ENCODE measurements at regions not wholly inside any gene's neighbourhood (a gene's known extent, or its start where the extent isn't known, plus 50 kb on each side); places are given as distances from the start of the nearest gene placed in this dataset.
"Not testable (repeated sequence)": the region's sequence is repeated elsewhere in the genome, so short reads cannot be mapped to it uniquely, and the experiment has no call there.

DNA sequence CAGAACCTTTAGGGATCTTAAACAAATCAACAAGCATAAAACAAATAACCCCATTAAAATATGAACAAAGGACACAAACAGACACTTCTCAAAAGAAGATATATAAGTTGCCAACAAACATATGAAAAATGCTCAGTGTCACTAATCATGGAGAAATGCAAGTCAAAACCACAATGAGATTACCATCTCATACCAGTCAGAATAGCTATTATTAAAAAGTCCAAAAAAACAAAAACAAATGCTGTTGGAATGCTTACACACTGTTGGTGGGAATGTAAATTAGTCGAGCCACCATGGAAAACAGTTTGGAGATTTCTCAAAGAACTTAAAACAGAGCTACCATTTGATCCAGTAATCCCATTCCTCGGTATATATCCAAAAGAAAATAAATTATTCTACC, 423.6 kb downstream of the OTOL1 start:
- peak; percentile 32 for DNase-seq (ENCODE audit: low read depth)

DNA sequence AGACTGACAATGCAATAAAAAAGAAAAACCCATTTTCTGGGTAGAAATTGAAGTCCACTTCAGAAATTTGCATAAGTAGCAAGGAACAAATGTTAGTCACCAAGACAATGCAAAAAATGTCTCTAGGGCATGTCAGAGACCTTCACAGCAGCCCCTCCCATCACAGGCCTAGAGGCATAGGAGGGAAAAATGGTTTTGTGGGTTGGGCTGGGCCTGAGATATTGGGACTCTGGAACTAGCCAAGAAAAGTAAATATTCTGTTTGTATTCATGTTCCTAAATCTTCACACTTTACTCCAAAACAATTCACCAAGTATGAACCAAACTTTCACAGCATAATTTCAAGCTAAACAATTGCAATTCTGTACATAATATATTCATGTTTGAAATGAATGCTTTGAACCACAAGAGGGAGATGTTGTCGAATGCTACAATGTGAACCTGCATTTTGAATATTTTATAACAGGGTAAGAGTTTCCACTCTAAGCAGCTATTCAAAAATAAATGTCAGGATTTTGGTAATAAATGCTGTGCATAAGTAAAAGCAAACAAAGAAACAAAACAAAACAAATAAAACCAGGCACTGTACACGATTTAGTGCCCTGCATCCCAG, 429.2 kb downstream of the OTOL1 start:
- DNase-seq (ENCODE audit: low read depth): no peak

DNA sequence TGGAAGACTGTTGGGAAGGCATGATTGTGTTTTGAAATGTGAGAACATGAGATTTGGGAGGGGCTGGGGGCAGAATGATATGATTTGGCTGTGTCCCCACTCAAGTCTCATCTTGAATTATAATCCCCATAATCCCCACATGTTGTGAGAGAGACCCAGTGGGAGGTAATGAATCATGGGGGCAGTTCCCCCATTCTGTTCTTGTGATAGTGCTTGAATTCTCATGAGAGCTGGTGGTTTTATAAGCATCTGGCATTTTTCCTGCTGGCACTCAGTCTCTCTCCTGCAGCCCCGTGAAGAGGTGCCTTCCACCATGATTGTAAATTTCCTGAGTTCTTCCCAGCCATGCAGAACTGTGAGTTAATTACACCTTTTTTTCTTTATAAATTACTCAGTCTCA, 430.5 kb downstream of the OTOL1 start:
- no peak for DNase-seq (ENCODE audit: low read depth)

DNA sequence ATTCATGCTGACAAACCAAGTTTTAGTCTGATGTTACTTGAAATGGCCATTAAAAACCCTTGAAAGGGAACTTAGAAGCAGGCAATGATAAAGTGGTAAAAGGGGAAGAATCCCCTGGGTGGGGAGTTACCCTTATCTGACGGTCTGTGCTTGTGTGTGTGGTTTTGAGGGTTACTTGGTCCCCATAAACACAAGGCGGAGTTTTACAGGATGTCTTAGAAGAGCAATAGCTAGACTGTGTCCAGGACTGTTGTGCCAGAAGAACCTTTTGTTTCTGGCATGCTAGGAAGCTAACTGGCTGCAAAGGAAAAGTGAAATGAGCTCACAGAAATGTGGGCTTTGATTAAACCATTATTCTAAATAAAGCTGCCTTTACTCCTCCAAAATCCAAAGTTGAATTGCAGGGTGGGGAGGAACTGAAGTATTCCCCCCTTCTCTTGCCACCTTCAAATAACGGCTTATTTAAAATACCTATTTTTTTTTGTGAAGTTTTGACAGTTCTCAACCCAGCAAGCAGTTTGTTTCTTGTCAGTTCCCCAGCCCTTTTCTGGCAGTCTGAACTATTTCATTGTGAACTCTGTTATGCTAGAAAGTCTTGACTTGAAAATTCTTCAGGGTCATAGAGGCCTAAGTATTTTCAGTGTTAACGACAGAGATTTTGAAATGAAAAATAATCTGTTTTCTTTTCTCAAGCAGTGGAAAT, 443.5 kb downstream of the OTOL1 start:
- no peak for DNase-seq (ENCODE audit: low read depth)

DNA sequence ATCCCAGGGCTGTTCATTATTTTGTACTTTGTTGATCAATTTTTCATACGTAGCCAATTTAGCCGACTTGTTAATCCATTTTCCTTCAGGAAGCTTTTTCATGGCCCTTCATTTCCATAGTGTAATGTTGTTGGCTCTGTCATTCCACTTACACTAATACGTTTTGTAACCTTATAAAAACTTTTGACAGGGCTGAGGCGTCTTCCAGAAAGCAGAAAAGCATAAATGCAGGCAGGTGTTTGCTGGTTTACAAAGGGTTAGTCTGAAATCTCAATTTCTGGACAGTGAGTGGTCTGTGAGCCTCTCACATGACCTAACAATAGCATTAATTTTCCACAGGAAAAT, 444.0 kb downstream of the OTOL1 start:
- DNase-seq (ENCODE audit: low read depth): no peak

DNA sequence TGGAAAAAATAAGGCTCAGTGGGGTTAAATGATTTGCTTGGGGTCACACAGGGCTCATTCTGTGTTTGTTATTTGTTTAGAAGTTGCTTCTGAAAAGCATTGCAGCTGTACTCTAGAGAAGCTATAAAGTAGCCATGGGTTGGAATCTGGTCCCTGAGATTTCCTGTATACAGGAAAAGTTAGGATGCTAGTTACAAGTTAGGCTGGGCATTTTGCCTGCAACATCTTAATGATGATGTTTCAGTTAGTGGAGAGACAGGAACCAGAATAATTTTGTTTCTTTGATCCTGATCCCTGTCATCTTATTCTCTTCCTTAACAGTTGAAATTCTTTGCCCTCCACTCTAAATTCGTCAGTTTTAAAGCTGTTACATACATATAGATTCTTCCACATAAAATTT, 445.3 kb downstream of the OTOL1 start:
- DNase-seq (ENCODE audit: low read depth): no peak

DNA sequence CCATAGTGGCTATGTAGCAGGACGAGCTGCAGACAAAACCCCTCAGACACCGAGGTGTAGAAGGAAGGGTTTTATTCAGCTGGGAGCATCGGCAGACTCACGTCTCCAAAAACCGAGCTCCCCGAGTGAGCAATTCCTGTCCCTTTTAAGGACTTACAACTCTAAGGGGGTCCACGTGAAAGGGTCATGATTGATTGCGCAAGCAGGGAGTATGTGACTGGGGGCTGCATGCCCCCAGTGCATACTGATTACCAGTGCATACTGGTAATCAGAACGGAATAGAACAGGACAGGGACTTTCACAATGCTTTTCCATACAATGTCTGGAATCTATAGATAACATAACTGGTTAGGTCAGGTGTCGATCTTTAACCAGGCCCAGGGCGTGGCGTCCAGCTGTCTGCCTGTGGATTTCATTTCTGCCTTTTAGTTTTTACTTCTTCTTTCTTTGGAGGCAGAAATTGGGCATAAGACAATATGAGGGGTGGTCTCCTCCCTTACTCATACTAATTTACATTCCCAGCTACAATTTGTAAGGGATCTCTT, 447.3 kb downstream of the OTOL1 start:
- not testable (repeated sequence) for DNase-seq (ENCODE audit: low read depth)

DNA sequence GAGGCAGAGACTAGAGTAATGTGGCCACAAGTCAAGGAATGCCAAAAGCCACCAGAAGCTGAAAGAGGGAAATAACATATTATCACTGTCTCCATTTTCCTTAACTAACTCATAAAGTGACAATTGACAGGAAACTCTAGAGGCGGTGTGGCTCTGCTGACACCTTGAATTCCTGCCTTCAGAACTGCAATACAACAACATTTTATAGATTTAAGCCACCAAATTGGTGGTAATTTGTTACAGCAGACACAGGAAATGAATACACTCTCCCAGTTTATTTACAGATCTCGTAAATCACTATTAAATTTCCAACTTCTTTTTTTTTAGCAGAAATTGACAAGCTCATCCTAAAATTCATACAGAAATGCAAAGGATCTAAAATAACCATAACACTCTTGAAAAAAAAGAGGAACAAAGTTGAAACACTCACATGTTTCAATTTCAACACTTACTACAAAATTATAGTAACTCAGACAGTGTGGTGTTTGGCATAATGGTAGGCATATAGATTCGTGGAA, 449.9 kb downstream of the OTOL1 start:
- DNase-seq (ENCODE audit: low read depth): no peak

DNA sequence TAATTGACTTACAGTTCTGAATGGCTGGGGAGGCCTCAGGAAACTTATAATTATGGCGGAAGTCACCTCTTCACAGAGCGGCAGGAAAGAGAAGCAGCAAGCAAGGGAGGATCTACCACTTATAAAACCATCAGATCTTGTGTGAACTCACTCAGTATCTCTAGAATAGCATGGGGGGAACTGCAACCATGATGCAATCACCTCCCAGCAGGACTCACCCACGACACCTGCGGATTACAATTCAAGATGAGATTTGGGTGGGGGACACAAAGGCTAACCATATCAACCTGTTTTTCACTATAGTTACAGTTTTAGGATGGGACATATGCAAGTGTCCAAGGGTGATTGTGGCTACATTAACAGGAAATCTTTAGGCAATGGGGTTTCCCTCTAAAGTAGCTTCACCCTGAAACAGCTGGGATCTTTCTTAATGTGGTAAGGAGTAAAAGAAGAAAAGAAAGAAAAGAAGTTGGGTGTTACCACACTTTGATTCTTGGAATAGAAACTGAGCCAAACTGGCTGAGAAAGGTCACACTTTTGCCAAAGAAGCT, 453.8 kb downstream of the OTOL1 start:
- DNase-seq (ENCODE audit: low read depth): no peak

DNA sequence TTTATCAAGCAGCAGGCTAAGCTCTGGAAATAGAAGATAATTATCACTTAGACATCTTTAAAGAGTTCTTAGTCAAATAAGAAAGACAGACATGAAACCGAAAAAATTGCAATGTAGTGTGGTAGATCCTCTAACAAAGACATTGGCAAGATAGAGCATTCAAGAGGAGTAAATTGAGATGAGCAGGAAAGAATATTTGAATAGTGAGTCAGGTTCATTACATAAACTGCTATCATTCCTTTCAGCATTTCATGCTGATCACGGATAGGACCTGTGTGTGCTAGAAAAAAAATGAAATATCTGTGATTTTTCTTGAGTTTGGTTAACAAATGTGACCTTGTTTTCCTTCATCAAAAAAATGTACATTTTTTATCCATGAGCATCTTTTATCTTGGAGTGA, 460.9 kb downstream of the OTOL1 start:
- peak; percentile 10 for DNase-seq (ENCODE audit: low read depth)

DNA sequence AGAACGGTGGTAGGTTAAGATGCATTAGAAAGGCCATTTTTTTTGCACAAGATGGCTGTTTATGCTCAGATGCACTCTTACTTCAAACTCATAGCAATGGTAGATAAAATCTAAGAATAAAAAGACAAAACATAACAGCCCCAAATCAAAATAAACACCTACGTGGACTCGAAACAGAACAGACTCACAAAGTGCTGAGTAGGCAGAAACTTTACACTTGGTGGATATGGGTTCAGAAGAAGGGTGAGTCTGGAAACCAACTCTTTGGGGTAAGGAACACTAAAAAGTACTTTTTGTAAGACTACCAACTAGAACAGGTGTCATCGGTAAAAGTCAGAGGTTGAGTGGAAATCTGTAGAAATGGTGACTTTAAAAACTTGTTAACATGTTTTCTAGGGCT, 468.2 kb downstream of the OTOL1 start:
- no peak for DNase-seq (ENCODE audit: low read depth)

DNA sequence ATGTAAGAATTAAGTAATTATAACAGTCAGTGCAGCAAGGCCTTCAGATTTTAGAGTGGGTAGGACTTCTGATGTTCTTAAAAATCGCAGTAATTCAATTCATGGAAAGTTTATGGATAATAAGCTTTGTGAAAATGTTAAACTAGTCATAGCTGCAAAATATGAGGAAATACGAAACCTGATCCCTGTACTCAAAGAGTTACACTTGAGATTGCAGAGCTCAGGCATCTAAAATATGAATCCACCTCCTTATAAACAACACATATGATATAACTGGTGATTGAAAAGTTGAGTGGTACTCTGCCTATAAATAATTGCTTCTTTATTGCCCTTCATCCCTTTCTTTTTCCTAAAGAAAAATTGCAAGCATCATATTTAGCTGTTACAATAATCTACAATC, 473.3 kb downstream of the OTOL1 start:
- no peak for DNase-seq (ENCODE audit: low read depth)

DNA sequence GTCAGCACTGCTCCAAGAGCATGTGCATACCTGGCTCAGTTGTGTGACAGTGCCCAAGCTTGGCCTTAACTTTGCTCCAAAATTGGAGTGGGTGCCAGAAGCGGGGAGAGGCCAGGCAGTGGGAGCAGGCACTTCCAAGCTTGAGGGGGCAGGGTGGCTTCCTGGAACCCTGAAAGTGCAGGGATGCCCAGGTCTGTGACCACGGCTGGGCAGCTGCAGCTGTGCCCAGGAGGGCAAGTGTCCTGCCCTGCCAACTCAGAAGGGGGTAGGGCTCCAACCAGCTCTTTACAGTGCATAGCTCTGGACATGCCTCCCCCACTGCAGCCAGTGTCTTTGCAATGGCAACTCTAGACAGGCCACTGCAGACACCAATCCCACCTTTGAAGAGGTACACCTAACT, 478.6 kb downstream of the OTOL1 start:
- DNase-seq (ENCODE audit: low read depth): no peak

DNA sequence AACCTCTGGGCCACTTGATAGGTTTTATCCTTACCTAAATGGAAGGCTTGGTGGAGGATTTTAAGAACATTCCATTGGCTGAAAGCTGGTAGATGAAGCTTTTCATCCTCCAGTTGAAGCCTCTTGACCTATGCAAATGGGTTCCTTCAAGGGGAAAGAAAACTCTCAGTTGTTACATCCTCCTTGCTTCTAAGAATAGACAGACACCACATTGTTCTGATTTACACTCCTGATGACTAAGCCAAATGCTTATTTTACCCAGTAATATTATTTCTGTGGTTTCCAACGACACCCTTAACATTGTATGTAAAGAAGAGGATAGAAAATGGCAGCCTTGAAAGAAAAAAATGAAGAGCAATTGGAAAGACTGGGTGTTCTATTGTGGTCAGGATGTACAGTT, 480.5 kb downstream of the OTOL1 start:
- DNase-seq (ENCODE audit: low read depth): peak; percentile 10

DNA sequence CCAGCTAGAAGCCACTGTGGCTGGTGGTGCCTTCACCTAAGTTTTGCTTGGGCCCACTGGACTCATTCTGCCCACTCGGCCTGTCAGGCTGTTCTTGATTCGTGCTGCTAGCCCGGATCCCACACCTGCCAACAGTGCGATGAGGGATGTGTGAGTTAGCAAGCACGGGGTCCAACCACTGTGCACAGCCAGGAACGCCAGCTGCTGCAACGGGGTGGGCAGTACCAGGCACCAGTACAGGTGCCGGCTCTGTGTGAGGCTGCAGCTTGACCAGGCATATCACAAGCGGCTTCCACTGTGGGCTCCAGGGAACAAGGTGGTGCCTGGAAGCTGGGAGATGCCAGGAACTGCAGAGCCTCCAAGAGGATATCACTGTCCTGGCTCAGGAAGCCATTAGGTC, 481.2 kb downstream of the OTOL1 start:
- DNase-seq (ENCODE audit: low read depth): no peak

DNA sequence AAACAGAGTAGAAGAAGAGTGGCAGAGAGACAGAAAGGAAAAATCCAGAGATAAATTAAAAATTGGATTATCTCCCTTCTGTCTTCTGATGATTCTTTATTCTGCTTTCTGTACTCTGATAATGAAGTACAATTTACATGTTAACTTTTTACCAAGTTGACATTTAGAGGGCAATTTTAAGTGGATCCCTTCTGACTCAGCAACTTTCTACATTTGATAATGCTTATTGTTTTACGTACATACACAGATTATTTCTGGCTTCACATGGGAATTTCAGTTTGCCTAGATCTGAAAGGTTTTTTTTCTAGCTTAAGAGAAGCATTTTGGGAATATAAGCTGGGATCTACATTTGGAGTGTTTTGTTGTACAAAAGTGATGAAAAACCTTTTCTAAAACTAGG, 491.3 kb downstream of the OTOL1 start:
- no peak for DNase-seq (ENCODE audit: low read depth)

DNA sequence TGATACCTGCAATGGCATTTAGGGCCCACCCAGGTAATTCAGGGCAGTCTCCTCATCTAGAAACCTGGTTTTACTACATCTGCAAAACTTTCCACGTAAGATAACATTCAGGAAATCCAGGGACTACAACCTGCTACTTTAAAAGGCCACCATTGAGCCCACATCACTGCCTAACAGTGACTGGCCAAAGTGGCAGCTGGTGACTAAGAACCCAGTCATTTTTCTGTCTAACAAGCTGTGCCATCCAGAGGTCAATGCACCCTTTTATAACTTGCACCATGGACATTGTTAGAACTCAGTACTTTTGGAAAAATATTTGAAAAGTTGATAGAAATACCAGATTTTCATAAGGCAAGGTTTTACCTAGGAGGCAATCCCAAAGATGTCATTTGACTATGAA, 492.4 kb downstream of the OTOL1 start:
- no peak for DNase-seq (ENCODE audit: low read depth)

DNA sequence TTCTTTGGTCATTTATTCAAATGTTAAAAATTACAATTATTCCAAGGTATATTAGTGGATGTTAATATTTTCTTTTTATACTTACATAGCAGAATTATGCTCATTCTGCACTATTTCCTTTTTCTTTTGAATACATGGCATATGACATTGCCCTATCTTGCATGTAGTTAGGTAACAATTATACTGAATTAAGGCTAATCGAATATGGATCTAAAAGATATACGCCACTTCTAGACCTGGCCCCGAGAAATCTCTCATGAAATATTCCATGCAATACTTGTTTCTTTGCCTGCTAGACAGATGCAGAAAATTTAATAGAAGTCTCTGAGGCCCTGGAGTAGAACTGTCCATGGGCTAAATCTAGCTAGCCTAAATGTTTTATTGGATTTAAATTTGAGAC, 493.4 kb downstream of the OTOL1 start:
- DNase-seq (ENCODE audit: low read depth): no peak

DNA sequence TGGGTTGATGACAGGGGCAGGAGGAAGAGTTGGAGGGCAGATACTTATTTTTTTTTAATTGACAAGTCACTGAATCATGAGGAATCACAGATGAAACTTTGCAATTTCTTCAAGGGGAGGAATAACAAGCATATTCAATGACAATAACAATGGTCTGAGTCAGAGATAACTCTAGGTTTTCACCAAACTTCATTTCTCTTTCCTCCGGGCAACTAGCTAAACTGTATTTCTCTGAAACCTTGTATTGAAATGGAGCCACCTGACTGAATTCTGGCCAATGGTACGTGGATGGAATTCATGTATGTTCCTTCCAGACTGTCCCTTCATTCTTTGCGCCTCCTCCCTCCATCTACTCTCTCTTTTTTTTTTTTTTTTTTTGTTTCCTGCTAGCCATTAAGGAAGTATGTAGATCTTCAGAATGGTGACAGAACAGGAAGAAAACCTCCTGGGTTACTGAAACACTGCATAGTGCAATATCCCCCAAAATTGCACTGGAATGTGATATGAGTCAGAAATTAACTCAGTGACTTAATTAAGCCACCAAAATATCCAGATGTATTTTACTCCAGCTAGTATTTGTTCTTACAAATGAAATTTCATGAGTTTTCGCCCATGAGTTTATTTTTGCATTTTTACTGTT, 495.4 kb downstream of the OTOL1 start:
- DNase-seq (ENCODE audit: low read depth): no peak

DNA sequence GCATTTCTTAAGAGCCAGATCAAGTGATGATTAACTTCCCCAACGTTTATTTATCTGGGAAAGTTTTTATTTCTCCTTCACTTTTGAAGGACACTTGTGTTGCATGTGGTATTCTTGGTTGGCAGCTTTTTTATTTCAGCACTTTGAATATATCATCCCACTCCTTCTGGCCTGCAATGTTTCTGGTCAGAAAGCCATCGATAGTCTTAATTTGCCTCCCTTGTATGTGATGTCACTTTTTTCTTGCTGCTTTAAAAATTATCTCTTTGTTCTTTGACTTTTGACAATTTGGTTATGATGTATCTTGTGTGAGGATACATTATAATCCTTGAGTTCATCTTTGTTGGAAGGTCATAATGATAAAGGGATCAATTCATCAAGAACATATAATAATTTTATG, 503.2 kb downstream of the OTOL1 start:
- no peak for DNase-seq (ENCODE audit: low read depth)

DNA sequence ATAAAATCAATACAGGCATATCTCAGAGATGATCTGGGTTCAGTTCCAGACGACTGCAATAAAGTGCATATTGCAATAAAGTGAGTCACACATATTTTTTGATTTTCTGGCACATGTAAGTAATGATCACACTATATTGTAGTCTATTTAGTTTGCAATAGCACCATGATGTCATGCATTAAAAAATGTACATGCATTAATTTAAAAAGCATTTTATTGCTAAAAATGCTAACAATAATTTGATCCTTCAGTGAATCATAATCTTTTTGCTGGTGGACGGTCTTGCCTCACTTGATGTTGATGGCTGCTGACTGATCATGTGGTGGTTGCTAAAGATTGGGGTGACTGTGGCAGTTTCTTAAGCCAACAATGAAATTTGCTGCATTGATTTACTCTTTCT, 511.1 kb downstream of the OTOL1 start:
- DNase-seq (ENCODE audit: low read depth): peak; percentile 9

DNA sequence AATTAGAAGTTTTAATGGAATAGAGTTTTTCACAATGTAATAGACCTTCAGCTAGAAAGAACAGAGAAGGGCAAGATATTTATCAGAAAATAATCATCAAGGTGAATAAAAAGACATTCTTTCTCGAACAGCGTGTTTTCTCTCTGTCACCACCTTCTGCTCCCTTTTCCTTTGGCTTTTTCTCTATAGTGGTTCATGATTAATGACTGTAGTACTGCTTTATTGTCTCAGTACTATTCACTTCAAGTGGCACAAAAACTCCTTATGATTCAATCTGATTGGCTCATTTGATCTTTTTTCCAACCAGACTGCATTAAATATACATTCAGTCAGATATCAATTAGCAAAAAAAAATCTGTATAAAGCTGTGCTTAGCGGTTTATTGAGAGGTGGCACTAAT, 516.0 kb downstream of the OTOL1 start:
- no peak for DNase-seq (ENCODE audit: low read depth)

DNA sequence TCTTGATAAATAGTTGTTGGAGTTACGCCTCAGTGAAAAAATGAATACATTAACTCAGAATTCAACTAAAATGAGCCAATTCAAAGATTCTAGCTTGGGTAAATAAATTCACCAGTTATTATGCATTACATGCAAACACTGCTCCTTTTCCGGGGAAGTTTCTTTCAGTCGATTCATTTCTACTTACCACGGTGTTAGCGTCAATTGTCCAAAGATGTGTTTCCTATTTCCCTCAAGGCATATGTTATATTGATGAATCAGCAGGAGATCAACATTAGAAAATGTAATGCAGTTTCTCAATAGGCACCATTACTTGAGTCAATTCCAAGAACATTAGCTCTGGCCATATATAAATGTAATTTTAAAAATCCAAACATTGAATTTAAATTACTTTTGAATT, 517.7 kb downstream of the OTOL1 start:
- DNase-seq (ENCODE audit: low read depth): no peak

All from GM04504 (cell line).